T-helper 2 cell treated with Interferon-gamma antibody and Interleukin-4, amounts not matched to agents 5 μg/mL and 100 μg/mL, for 36 hours (primary cell): ENCODE measurements at regions not wholly inside any gene's neighbourhood (a gene's known extent, or its start where the extent isn't known, plus 50 kb on each side); places are given as distances from the start of the nearest gene placed in this dataset.

Experiments
- DNase-seq: peaks from one replicate; pipeline ENCODE4 v3.0.0; 2021; ENCODE audit warnings: low spot score
- H3K27ac Mint-ChIP-seq: one replicate; pipeline ENCODE4 v1.8.0; 2021; ENCODE audit warnings: mild to moderate bottlenecking, mixed read lengths
- H3K27me3 Mint-ChIP-seq: one replicate; pipeline ENCODE4 v1.8.0; 2021; ENCODE audit warnings: low read depth, mixed read lengths
- H3K36me3 Mint-ChIP-seq: one replicate; pipeline ENCODE4 v1.8.0; 2021; ENCODE audit warnings: low read depth, mixed read lengths
- H3K4me1 Mint-ChIP-seq: one replicate; pipeline ENCODE4 v1.8.0; 2021; ENCODE audit warnings: low read depth, mixed read lengths
- H3K4me3 Mint-ChIP-seq: one replicate; pipeline ENCODE4 v1.8.0; 2022; ENCODE audit warnings: mild to moderate bottlenecking, moderate library complexity, mixed read lengths
- H3K9me3 Mint-ChIP-seq: one replicate; pipeline ENCODE4 v1.8.0; 2021; ENCODE audit warnings: mixed read lengths

DNA sequence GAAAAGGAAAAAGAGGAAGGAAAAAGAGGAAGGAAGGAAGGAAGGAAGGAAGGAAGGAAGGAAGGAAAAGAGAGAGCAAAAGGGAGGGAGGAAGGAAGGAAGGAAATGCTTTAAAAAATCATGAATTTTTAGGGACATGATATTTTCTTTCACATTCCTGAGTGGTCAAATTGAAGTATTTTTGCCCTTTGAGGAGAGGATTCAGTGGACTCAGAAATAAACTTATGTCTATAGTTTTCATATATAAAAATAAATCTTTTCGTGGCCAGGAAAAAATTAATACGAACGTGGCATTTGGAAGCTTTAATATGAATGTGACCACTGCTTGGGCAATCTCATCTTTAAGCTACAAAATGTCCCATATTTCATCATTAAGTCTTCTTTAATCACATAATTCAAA lies 183.0 kb upstream of the TMCO5A start:
- Mint-ChIP-seq H3K9me3 (no peaks in the 10 kb centered on the region), H3K27me3 (no peaks in the 10 kb centered on the region), H3K36me3 (no peaks in the 10 kb centered on the region), H3K4me3 (no peak overlapping the region), H3K27ac (no peak overlapping the region), H3K4me1 (no peaks in the 10 kb centered on the region)
- no peak for DNase-seq

DNA sequence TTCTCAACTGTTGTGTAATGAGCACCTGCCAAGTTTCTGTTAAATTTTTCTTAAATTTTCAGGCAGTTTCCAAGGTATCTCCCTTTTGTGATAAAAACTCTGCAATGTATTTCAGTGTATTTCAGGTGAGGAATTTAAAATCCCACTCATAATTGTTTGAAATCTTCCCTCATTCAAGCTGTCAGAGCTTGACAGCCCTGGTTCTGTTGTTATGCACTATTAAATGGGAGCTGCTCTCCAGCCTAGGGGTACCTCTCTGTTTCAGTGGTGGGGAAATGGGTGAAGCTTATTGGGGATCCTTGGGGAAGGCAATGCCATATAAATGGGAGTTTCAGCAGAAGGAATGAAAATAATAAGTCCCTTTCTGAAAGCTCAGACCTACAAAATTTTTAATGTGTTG lies 178.0 kb upstream of the TMCO5A start:
- Mint-ChIP-seq H3K27ac (no peak overlapping the region), H3K36me3 (no peaks in the 10 kb centered on the region), H3K4me1 (no peaks in the 10 kb centered on the region), H3K9me3 (no peaks in the 10 kb centered on the region), H3K4me3 (no peak overlapping the region), H3K27me3 (no peaks in the 10 kb centered on the region)
- DNase-seq, result no peak

DNA sequence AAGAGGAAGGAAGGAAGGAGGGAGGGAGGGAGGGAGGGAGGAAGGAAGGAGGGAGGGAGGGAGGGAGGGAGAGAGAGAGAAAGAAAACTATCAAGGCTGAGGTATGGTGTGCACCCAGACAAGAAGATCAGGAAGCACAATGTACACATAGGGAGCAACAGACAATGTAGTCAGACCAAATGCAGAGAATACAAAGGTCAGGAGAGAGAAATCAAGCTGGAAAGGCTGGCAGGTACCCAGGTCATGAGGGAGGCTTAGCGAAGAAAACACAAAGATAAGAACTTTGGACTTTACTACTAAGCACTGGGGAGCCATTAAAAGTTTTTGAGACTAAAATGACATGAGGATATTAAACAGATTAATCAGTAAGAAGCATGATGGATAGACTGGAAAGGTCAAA lies 176.0 kb upstream of the TMCO5A start:
- no peak for DNase-seq
- no peaks in the 10 kb centered on the region for H3K4me1 Mint-ChIP-seq
- H3K27ac Mint-ChIP-seq, result no peak overlapping the region
- no peak overlapping the region for H3K4me3 Mint-ChIP-seq
- no peaks in the 10 kb centered on the region for H3K36me3 Mint-ChIP-seq
- no peaks in the 10 kb centered on the region for H3K9me3 Mint-ChIP-seq
- H3K27me3 Mint-ChIP-seq, result no peaks in the 10 kb centered on the region

DNA sequence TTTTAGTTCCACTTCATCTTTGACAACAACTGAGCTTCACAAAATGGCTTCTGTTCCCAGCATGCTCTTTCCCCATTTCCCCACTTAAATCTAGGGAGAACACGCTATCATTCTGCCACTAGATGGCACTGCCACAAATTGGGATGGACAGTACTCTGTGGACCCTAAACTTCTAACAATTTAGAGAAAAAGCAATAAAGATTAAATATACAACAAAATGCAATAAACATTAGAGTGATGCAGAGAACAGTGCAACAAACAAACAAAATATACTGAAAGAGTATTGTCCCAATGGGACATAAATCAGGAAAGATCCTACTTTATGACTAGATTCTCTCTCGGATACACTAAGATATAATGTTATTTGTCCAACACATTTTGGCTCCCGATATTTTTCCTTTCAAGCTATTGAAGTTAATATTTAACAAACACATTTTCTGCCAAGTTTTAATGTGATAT lies 169.7 kb upstream of the TMCO5A start:
- H3K27ac Mint-ChIP-seq, result no peak overlapping the region
- DNase-seq, result no peak
- no peaks in the 10 kb centered on the region for H3K9me3 Mint-ChIP-seq
- H3K4me3 Mint-ChIP-seq, result no peak overlapping the region
- no peaks in the 10 kb centered on the region for H3K36me3 Mint-ChIP-seq
- H3K27me3 Mint-ChIP-seq, result peaks cover 2% of the 10 kb centered on the region
- no peaks in the 10 kb centered on the region for H3K4me1 Mint-ChIP-seq

DNA sequence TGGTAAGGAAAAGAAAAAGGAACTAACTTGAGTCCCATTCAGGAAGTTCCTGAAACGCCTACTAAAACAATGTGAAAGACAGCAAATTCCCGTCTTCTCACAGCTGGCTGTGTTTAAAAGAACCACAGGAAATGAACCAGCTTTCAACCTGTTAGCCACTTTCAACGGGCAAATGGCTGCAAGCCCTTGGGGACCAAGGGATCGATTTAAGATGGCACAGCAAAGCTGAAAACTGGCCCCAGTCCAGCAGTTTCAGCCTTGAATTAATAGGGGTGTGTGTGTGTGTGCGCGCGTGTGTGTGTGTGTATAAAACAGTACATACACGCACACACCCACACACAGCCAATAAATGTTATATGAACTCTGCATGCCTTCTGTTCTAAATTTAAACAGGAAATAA lies 168.7 kb upstream of the TMCO5A start:
- no peak for DNase-seq
- H3K27me3 Mint-ChIP-seq, result peaks cover 2% of the 10 kb centered on the region
- H3K27ac Mint-ChIP-seq, result no peak overlapping the region

DNA sequence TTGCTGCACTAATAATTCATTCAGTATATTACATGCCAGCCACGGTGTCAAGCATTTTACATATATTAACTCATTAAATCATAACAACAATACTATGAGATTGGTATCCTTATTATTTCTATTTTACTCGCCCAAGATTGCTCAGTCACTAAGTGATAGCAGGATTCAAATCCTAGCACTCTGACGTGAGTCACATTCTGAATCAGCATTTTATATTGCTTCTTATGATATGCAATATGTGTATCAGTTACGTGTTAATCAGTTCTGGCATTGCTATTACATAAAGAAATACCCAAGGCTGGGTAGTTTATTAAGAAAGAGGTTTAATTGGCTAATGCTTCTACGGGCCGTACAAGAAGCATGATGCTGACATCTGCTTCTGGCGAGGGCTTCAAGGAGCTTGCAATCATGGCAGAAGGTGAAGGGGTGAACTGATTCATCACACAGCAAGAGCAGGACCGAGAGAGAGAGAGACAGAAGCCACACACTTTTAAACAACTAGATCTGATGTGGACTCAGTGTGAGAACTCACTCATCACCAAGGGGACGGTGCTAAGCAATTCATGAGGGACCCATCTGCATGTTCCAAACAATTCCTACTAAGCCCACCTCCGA lies 166.5 kb upstream of the TMCO5A start:
- DNase-seq, result no peak
- Mint-ChIP-seq H3K4me3 (no peak overlapping the region), H3K27ac (no peak overlapping the region), H3K36me3 (no peaks in the 10 kb centered on the region), H3K9me3 (no peaks in the 10 kb centered on the region), H3K27me3 (peaks cover 2% of the 10 kb centered on the region), H3K4me1 (no peaks in the 10 kb centered on the region)

More for the DNA sequence above, 168.7 kb upstream of the TMCO5A start:
- no peaks in the 10 kb centered on the region for H3K36me3 Mint-ChIP-seq
- no peak overlapping the region for H3K4me3 Mint-ChIP-seq
- no peaks in the 10 kb centered on the region for H3K4me1 Mint-ChIP-seq
- H3K9me3 Mint-ChIP-seq, result no peaks in the 10 kb centered on the region

DNA sequence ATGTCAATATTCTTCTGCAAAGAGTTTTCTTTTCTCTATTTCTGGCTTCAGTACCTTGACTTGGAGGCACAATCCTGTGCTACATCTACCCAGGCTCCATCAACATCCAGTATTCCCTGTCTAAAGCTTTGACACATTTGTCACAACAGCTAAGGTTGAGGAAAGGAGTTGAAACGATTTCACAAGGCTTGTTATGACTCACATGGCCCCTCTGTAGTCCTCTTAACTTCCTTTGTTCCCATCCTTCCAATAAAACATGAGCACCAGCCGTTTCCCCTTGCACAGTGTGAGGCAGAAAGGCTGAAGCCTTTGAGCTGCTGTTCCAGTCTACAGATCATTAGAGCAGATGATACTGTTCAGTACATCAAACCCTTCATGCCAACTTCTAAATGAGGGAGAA lies 163.0 kb upstream of the TMCO5A start:
- Mint-ChIP-seq H3K4me3 (no peak overlapping the region), H3K27ac (no peak overlapping the region), H3K9me3 (no peaks in the 10 kb centered on the region), H3K36me3 (no peaks in the 10 kb centered on the region), H3K4me1 (no peaks in the 10 kb centered on the region), H3K27me3 (peaks cover 2% of the 10 kb centered on the region)
- DNase-seq, result no peak

DNA sequence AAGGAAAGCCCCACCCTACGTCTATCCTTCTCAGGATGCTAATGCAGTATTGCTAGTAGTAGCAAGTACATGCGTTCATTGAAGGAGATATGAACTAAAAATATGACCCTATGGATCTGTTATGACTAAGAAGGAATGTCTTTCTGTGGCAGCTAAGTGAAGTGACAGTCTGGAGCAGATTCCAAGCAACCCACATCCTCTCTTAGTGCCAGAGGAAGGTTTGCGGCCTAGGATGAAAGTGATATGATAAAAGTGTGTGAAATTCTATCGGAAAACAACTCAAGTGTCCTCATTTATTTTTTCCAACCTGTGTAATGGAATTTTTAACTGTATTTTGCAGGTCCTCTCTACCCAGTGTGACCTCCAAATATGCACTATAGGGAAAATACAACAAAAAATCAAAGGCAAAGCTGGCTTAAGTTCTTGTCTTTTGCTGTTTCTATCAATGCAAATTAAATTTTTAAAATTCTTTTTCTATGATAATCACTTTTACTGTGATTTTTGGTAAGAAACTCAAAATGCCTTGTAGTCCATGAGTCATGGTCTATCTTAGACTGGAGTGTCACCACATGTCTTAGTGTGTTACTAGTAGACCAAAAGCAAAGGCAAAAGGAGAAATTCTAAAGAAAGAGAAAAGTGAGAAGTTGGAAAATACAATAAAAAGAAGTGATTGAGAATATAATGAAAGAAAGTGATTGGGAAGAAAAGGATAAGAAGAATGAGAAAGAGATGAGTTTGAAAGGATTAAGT lies 161.2 kb upstream of the TMCO5A start:
- Mint-ChIP-seq H3K4me3 (no peak overlapping the region), H3K36me3 (no peaks in the 10 kb centered on the region), H3K9me3 (no peaks in the 10 kb centered on the region), H3K4me1 (no peaks in the 10 kb centered on the region), H3K27me3 (no peaks in the 10 kb centered on the region), H3K27ac (no peak overlapping the region)
- DNase-seq, result no peak

DNA sequence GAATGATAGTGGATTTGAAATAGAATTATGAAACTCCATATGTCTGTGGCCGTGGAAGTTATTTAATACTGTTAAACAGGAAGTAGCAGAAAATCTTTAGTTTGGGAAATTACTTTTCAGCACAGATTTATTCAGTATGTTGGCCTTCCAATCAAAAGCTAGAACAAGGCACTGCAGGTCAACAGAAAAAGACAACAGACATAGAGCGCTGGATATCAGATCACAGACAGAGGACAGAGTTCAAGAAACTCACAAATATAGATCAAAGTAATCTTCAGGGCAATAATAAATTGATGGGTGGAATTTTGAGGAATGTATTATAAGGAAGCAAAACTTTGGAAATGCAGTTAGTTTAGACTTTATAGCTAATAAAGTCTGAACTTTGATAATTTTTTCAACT lies 159.5 kb upstream of the TMCO5A start:
- Mint-ChIP-seq H3K4me1 (no peaks in the 10 kb centered on the region), H3K27me3 (no peaks in the 10 kb centered on the region), H3K36me3 (no peaks in the 10 kb centered on the region), H3K4me3 (no peak overlapping the region), H3K9me3 (no peaks in the 10 kb centered on the region), H3K27ac (no peak overlapping the region)
- no peak for DNase-seq

DNA sequence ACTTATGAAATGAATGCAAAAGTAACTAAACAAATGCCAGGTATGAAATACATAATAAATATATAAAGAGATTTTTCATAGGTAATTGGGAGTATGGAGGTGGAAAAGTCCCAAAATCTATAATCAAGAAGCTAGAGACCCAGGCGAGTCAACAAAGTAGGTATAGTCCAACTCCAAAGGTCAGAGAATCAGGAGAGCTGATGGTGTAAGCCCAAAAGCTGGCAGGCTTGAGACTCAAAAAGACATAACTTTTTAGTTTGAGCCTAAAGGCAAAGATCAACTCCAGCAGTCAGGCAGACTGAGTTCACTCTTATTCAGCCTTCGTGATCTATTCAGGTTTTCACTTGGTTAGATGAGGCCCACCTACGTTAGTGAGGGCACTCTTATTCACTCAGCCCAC lies 157.4 kb upstream of the TMCO5A start:
- H3K36me3 Mint-ChIP-seq, result no peaks in the 10 kb centered on the region
- H3K9me3 Mint-ChIP-seq, result no peaks in the 10 kb centered on the region
- H3K27me3 Mint-ChIP-seq, result no peaks in the 10 kb centered on the region
- DNase-seq, result no peak
- H3K4me1 Mint-ChIP-seq, result no peaks in the 10 kb centered on the region
- H3K4me3 Mint-ChIP-seq, result no peak overlapping the region
- H3K27ac Mint-ChIP-seq, result no peak overlapping the region

DNA sequence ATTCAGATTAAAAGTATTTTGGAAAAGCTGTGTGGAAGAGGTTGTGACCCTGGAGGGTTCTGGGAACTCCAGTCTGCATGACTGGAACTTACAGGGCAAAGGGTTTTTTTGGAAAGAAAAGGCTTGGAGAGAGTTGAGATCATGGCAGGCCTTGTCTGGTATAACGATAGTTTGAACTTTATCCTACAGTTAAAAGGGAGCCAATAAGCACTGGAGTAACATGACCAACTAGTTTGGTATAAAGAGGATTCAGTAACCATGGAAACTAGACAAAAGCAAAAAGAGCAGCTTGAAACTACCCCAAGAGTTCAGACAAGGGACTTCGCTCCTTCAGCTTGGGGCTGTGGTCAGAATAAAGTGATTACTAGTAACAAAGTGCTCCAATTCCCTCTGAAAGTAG lies 151.2 kb upstream of the TMCO5A start:
- H3K4me3 Mint-ChIP-seq, result no peak overlapping the region
- H3K9me3 Mint-ChIP-seq, result no peaks in the 10 kb centered on the region
- H3K27me3 Mint-ChIP-seq, result peaks cover 4% of the 10 kb centered on the region
- H3K4me1 Mint-ChIP-seq, result no peaks in the 10 kb centered on the region
- no peak for DNase-seq
- no peak overlapping the region for H3K27ac Mint-ChIP-seq
- no peaks in the 10 kb centered on the region for H3K36me3 Mint-ChIP-seq

DNA sequence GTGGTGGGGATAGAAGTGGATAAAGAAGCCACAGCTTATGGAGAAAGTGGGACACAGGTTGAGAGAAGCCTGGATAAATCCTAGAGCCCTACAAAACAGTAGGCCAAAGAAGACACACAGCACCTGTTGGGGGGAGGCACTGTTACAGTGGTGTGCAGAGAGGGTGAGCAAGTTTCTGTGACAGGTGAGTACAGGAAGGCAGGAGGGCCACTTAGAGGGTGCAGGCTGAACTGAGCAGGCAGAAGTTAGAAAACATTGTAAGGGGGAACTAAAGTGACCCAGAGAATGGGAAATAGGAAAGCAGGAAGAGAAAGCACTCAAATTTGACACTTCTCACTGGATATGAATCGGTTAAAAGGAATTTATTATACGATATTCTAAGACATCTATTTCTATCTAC lies 146.1 kb upstream of the TMCO5A start:
- no peaks in the 10 kb centered on the region for H3K4me1 Mint-ChIP-seq
- H3K36me3 Mint-ChIP-seq, result no peaks in the 10 kb centered on the region
- DNase-seq, result no peak
- H3K4me3 Mint-ChIP-seq, result no peak overlapping the region
- peaks cover 4% of the 10 kb centered on the region for H3K27me3 Mint-ChIP-seq
- H3K27ac Mint-ChIP-seq, result no peak overlapping the region
- no peaks in the 10 kb centered on the region for H3K9me3 Mint-ChIP-seq

DNA sequence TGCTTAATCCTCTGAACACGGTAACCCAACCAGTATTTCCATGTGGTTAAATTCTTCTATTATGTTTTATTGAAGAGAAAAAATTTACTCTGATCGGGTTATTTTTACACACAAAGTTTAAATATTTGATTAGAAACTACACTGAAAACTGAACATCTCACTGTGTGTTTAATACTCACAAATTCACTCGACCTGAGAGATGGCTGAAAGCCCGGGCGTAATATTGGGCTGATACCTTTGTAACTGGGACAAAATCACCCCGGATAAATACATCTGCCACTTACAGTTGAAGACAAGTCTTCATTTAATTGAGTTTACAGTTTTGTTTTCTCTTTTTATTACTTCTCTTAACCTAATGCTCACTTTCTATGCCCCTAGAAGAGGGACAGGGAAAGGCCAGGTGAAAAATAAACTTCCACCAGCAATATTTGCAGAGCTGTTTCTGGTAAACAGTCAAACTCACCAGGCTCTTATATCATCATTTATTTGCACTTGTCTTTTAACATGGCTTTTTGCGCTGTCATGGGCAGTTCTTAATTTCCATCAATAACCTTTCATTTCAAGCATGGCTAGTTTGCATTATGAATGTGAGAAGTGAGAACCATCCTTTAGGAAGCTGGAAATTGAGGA lies 145.6 kb upstream of the TMCO5A start:
- Mint-ChIP-seq H3K9me3 (no peaks in the 10 kb centered on the region), H3K27ac (no peak overlapping the region), H3K36me3 (no peaks in the 10 kb centered on the region), H3K4me3 (no peak overlapping the region), H3K4me1 (no peaks in the 10 kb centered on the region), H3K27me3 (peaks cover 4% of the 10 kb centered on the region)
- no peak for DNase-seq

DNA sequence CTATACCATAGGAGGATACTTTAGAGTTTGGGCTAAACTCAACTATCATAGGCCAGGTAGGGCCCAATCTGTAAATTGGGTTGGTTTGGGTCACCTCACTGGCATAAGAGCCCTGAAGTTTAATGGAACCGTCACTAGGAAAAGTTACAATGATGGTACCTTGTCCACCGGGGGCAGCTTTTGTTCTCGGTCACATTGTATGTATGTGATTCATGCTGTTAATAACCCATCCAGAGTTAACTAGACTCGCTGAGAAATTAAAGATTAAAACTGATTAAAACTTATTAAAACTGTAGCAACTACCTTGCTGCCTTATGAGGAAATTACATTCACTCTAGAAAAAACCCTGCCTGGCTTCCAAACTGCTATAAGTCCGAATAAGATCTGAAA lies 145.0 kb upstream of the TMCO5A start:
- Mint-ChIP-seq H3K36me3 (no peaks in the 10 kb centered on the region), H3K27ac (no peak overlapping the region), H3K9me3 (no peaks in the 10 kb centered on the region), H3K4me1 (no peaks in the 10 kb centered on the region), H3K4me3 (no peak overlapping the region), H3K27me3 (peaks cover 4% of the 10 kb centered on the region)
- DNase-seq, result no peak
